ENCODE measurements at regions not wholly inside any gene's neighbourhood (a gene's known extent, or its start where the extent isn't known, plus 50 kb on each side); places are given as distances from the start of the nearest gene placed in this dataset.

GRCh38 chr12:65643595-65644386, 180.5 kb upstream of the HMGA2 start:
- no peak for DNase-seq (ENCODE audit: low read depth in 1 of 2, low spot score in 1 of 2)
- H3K27ac ChIP-seq (replicated peaks), result no peak overlapping the region
- TF ChIP-seq POLR2AphosphoS5 (IDR thresholded peaks at IDR 0.05; ENCODE audit: low read depth), result no peak
- no peak for TF ChIP-seq GABPA (IDR thresholded peaks at IDR 0.05; ENCODE audit: low read depth)
- no peak for TF ChIP-seq REST (IDR thresholded peaks at IDR 0.05; ENCODE audit: insufficient replicate concordance, low read depth)
- TF ChIP-seq CTCF (IDR thresholded peaks at IDR 0.05; ENCODE audit: insufficient read depth, low read length), result no peak
- TF ChIP-seq SPI1 (IDR thresholded peaks at IDR 0.05; ENCODE audit: borderline replicate concordance, low read depth), result no peak
- H3K4me3 ChIP-seq (replicated peaks; ENCODE audit: insufficient read depth, low read length), result no peak overlapping the region
- H3K27me3 ChIP-seq (ENCODE audit: insufficient read depth, poor library complexity, severe bottlenecking), result no peaks in the 10 kb centered on the region

- H3K27ac ChIP-seq (replicated peaks), result no peak overlapping the region
- H3K27me3 ChIP-seq (ENCODE audit: insufficient read depth, poor library complexity, severe bottlenecking), result peaks cover 3% of the 10 kb centered on the region
- DNase-seq (ENCODE audit: low read depth in 1 of 2, low spot score in 1 of 2), result no peak
- TF ChIP-seq REST (IDR thresholded peaks at IDR 0.05; ENCODE audit: insufficient replicate concordance, low read depth) (no peak), SPI1 (IDR thresholded peaks at IDR 0.05; ENCODE audit: borderline replicate concordance, low read depth) (no peak)
- H3K4me3 ChIP-seq (replicated peaks; ENCODE audit: insufficient read depth, low read length), result no peak overlapping the region
Measured at GRCh38 chr12:65646127-65646643, 178.1 kb upstream of the HMGA2 start.

- TF ChIP-seq GABPA (IDR thresholded peaks at IDR 0.05; ENCODE audit: low read depth), result no peak
- TF ChIP-seq CTCF (IDR thresholded peaks at IDR 0.05; ENCODE audit: insufficient read depth, low read length), result no peak
- TF ChIP-seq POLR2AphosphoS5 (IDR thresholded peaks at IDR 0.05; ENCODE audit: low read depth), result no peak
- no peak for TF ChIP-seq SPI1 (IDR thresholded peaks at IDR 0.05; ENCODE audit: borderline replicate concordance, low read depth)
- TF ChIP-seq REST (IDR thresholded peaks at IDR 0.05; ENCODE audit: insufficient replicate concordance, low read depth), result no peak
- no peak overlapping the region for H3K4me3 ChIP-seq (replicated peaks; ENCODE audit: insufficient read depth, low read length)
- no peak overlapping the region for H3K27ac ChIP-seq (replicated peaks)
- DNase-seq (ENCODE audit: low read depth in 1 of 2, low spot score in 1 of 2), result no peak
- H3K27me3 ChIP-seq (ENCODE audit: insufficient read depth, poor library complexity, severe bottlenecking), result peaks cover 3% of the 10 kb centered on the region
Measured at GRCh38 chr12:65647074-65647473, 177.2 kb upstream of the HMGA2 start.

Measured in HL-60 (cell line).